Erythroblast (primary cell): ENCODE measurements at regions not wholly inside any gene's neighbourhood (a gene's known extent, or its start where the extent isn't known, plus 50 kb on each side); places are given as distances from the start of the nearest gene placed in this dataset.

Source experiments
- GATA1 ChIP-seq: IDR thresholded peaks from 2 replicates; pipeline ENCODE4 v1.6.1; 2011; ENCODE audit warnings: low read depth, mild to moderate bottlenecking, control low read depth, low read length, moderate library complexity
- POLR2A ChIP-seq: IDR thresholded peaks from 2 replicates; pipeline ENCODE4 v1.6.1; 2011; ENCODE audit warnings: mild to moderate bottlenecking, low read length

DNA sequence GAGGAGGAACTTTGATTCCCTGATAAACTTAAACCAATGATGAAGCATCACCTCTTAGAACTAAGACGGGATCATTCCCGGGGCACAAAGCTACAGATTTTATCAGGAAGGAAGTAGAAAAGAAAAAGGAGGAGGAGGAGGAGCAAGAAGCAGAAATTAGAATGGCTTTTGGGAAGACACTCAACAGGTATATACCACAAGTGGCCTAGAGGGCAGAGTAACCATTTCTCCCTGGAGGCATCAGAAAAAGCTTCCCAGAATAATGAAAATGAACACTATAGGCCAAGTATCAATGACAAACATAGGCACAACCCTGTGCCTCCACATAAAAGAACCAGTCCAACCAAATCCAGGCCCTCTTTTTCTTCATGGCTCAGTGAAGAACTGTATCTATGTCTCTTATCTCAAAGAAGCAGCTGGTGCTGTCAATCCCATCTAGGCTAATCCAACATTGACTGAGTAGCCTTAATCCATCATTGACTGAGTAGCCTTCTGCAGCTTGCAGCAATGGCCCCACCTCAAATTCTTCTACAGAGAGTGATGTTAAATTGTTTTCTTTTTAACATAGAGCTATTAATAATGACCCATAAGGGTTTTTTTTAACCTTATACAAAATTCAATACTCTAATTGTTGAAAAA, 178.8 kb upstream of the KIF2A start:
- TF ChIP-seq POLR2A (no peak), GATA1 (no peak)
